ENCODE measurements at regions not wholly inside any gene's neighbourhood (a gene's known extent, or its start where the extent isn't known, plus 50 kb on each side); places are given as distances from the start of the nearest gene placed in this dataset.

GRCh38 chr13:70969321-70969720 is 861.1 kb upstream of the KLHL1 start:
- no peak for TF ChIP-seq POLR2AphosphoS5 (IDR thresholded peaks at IDR 0.05; ENCODE audit: low read depth, low read length)
- no peak for TF ChIP-seq TAF1 (IDR thresholded peaks at IDR 0.05; ENCODE audit: borderline replicate concordance, low read depth, low read length)
- no peak for TF ChIP-seq POLR2A (IDR thresholded peaks at IDR 0.05; ENCODE audit: low read depth, low read length)
- no peak for DNase-seq (ENCODE audit: insufficient read length)
- FAIRE-seq: no peak

GRCh38 chr13:70967564-70967963 is 859.3 kb upstream of the KLHL1 start:
- DNase-seq (ENCODE audit: insufficient read length) (no peak), FAIRE-seq (no peak)

GRCh38 chr13:70964874-70965273 is 856.6 kb upstream of the KLHL1 start:
- DNase-seq (ENCODE audit: insufficient read length) (no peak), FAIRE-seq (no peak)
- TF ChIP-seq TAF1 (IDR thresholded peaks at IDR 0.05; ENCODE audit: borderline replicate concordance, low read depth, low read length): no peak
- no peak for TF ChIP-seq POLR2A (IDR thresholded peaks at IDR 0.05; ENCODE audit: low read depth, low read length)
- TF ChIP-seq POLR2AphosphoS5 (IDR thresholded peaks at IDR 0.05; ENCODE audit: low read depth, low read length): no peak

More at GRCh38 chr13:70967564-70967963, 859.3 kb upstream of the KLHL1 start:
- TF ChIP-seq POLR2A (IDR thresholded peaks at IDR 0.05; ENCODE audit: low read depth, low read length) (no peak), POLR2AphosphoS5 (IDR thresholded peaks at IDR 0.05; ENCODE audit: low read depth, low read length) (no peak), TAF1 (IDR thresholded peaks at IDR 0.05; ENCODE audit: borderline replicate concordance, low read depth, low read length) (no peak)

- FAIRE-seq (no peak), DNase-seq (ENCODE audit: insufficient read length) (no peak)
- TF ChIP-seq POLR2AphosphoS5 (IDR thresholded peaks at IDR 0.05; ENCODE audit: low read depth, low read length) (no peak), POLR2A (IDR thresholded peaks at IDR 0.05; ENCODE audit: low read depth, low read length) (no peak)
Measured at GRCh38 chr13:70964124-70964523, 855.9 kb upstream of the KLHL1 start.

GRCh38 chr13:70960841-70961443 is 852.7 kb upstream of the KLHL1 start:
- FAIRE-seq: no peak
- DNase-seq (ENCODE audit: insufficient read length): no peak

GRCh38 chr13:70959035-70959775 is 851.0 kb upstream of the KLHL1 start:
- no peak for DNase-seq (ENCODE audit: insufficient read length)
- TF ChIP-seq POLR2AphosphoS5 (IDR thresholded peaks at IDR 0.05; ENCODE audit: low read depth, low read length) (no peak), TAF1 (IDR thresholded peaks at IDR 0.05; ENCODE audit: borderline replicate concordance, low read depth, low read length) (no peak), POLR2A (IDR thresholded peaks at IDR 0.05; ENCODE audit: low read depth, low read length) (no peak)
- no peak for FAIRE-seq

More at GRCh38 chr13:70960841-70961443, 852.7 kb upstream of the KLHL1 start:
- TF ChIP-seq POLR2AphosphoS5 (IDR thresholded peaks at IDR 0.05; ENCODE audit: low read depth, low read length) (no peak), TAF1 (IDR thresholded peaks at IDR 0.05; ENCODE audit: borderline replicate concordance, low read depth, low read length) (no peak), POLR2A (IDR thresholded peaks at IDR 0.05; ENCODE audit: low read depth, low read length) (no peak)

GRCh38 chr13:70955887-70956286 is 847.6 kb upstream of the KLHL1 start:
- FAIRE-seq (no peak), DNase-seq (ENCODE audit: insufficient read length) (no peak)
- no peak for TF ChIP-seq TAF1 (IDR thresholded peaks at IDR 0.05; ENCODE audit: borderline replicate concordance, low read depth, low read length)
- no peak for TF ChIP-seq POLR2AphosphoS5 (IDR thresholded peaks at IDR 0.05; ENCODE audit: low read depth, low read length)
- TF ChIP-seq POLR2A (IDR thresholded peaks at IDR 0.05; ENCODE audit: low read depth, low read length): no peak

- DNase-seq (ENCODE audit: insufficient read length) (no peak), FAIRE-seq (no peak)
- TF ChIP-seq POLR2A (IDR thresholded peaks at IDR 0.05; ENCODE audit: low read depth, low read length): no peak
- no peak for TF ChIP-seq POLR2AphosphoS5 (IDR thresholded peaks at IDR 0.05; ENCODE audit: low read depth, low read length)
Measured at GRCh38 chr13:70950664-70951063, 842.4 kb upstream of the KLHL1 start.

GRCh38 chr13:70945506-70945905 is 837.3 kb upstream of the KLHL1 start:
- TF ChIP-seq TAF1 (IDR thresholded peaks at IDR 0.05; ENCODE audit: borderline replicate concordance, low read depth, low read length): no peak
- no peak for TF ChIP-seq POLR2AphosphoS5 (IDR thresholded peaks at IDR 0.05; ENCODE audit: low read depth, low read length)
- TF ChIP-seq POLR2A (IDR thresholded peaks at IDR 0.05; ENCODE audit: low read depth, low read length): no peak
- DNase-seq (ENCODE audit: insufficient read length): no peak
- FAIRE-seq: no peak

- no peak for DNase-seq (ENCODE audit: insufficient read length)
- no peak for FAIRE-seq
Measured at GRCh38 chr13:70941454-70941853, 833.2 kb upstream of the KLHL1 start.

GRCh38 chr13:70938462-70938861 is 830.2 kb upstream of the KLHL1 start:
- FAIRE-seq (no peak), DNase-seq (ENCODE audit: insufficient read length) (no peak)

More at GRCh38 chr13:70941454-70941853, 833.2 kb upstream of the KLHL1 start:
- TF ChIP-seq TAF1 (IDR thresholded peaks at IDR 0.05; ENCODE audit: borderline replicate concordance, low read depth, low read length) (no peak), POLR2AphosphoS5 (IDR thresholded peaks at IDR 0.05; ENCODE audit: low read depth, low read length) (no peak), POLR2A (IDR thresholded peaks at IDR 0.05; ENCODE audit: low read depth, low read length) (no peak)

GRCh38 chr13:70932511-70932910 is 824.3 kb upstream of the KLHL1 start:
- FAIRE-seq: no peak

More at GRCh38 chr13:70938462-70938861, 830.2 kb upstream of the KLHL1 start:
- TF ChIP-seq TAF1 (IDR thresholded peaks at IDR 0.05; ENCODE audit: borderline replicate concordance, low read depth, low read length): no peak
- no peak for TF ChIP-seq POLR2AphosphoS5 (IDR thresholded peaks at IDR 0.05; ENCODE audit: low read depth, low read length)
- TF ChIP-seq POLR2A (IDR thresholded peaks at IDR 0.05; ENCODE audit: low read depth, low read length): no peak

More at GRCh38 chr13:70932511-70932910, 824.3 kb upstream of the KLHL1 start:
- no peak for TF ChIP-seq POLR2AphosphoS5 (IDR thresholded peaks at IDR 0.05; ENCODE audit: low read depth, low read length)
- no peak for TF ChIP-seq POLR2A (IDR thresholded peaks at IDR 0.05; ENCODE audit: low read depth, low read length)
- no peak for DNase-seq (ENCODE audit: insufficient read length)
